ENCODE measurements at regions not wholly inside any gene's neighbourhood (a gene's known extent, or its start where the extent isn't known, plus 50 kb on each side); places are given as distances from the start of the nearest gene placed in this dataset.
A peak's percentile ranks its signal among the peaks of the same experiment; 100 is the strongest.

DNA sequence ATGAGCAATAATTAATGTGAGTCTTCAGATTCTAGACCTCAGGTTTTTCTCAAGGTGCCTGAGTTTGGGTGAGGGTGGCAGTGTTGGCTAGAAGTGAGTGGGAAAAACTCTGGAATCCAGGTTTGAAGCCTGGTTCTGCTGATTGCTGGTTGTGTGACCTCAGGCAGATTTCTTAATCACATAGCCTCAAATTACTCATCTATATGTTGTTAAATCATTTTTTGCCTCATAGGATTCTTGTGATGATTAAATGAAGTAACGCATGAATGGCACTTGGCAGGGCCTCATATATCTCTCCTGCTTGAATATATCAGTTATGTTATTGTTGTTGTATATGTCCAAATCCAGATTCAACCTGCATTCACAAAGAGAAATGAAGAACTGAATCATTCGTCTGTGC, 60.5 kb downstream of the NR2F2 start:
- no peak for DNase-seq

GRCh38 chr15:96392380-96393208, 62.1 kb downstream of the NR2F2 start:
- no peak for DNase-seq

GRCh38 chr15:96393209-96393513, 62.7 kb downstream of the NR2F2 start:
- no peak for DNase-seq

DNA sequence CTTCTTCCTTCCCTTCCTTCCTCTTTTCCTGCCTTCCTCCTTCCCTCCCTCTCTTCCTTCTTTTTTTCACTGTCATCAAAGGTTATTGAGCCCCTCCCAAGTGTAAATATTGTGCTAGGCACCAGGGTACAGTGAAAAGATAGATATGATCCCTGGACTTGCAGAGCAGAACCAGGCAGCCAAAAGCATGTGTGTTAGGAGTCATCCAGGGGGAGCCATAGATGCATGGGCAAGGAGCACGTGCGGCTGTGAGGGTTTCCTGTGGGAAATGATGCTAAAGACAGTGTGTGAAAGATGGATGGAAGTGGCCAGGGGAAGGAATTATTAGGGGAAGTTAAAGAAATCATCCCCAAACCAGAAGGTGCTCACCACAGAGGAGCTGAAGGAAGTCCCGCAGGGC, 65.2 kb downstream of the NR2F2 start:
- DNase-seq = no peak

- DNase-seq = no peak
Observed at GRCh38 chr15:96398776-96399175, 68.3 kb downstream of the NR2F2 start.

DNA sequence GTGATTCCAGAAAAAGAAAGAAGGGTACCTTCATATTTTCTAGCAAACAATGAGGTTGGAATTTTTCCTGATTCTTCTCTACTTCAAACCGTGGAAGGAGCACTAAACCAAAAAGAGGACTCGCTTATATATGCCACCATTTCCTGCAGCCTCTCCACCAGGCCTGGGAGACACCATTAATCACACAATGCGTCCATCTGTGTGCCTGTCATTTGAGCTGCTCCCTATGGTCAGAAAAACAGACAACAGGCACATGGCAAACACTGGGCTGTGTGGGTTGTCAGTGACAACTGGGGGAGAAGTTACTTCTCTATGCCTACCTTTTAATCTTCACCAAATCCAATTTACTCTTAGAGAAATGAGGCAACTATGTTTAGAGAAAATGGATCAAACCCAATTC, 71.9 kb downstream of the NR2F2 start:
- no peak for DNase-seq

- no peak for DNase-seq
Observed at GRCh38 chr15:96403071-96403470, 72.6 kb downstream of the NR2F2 start.

DNA sequence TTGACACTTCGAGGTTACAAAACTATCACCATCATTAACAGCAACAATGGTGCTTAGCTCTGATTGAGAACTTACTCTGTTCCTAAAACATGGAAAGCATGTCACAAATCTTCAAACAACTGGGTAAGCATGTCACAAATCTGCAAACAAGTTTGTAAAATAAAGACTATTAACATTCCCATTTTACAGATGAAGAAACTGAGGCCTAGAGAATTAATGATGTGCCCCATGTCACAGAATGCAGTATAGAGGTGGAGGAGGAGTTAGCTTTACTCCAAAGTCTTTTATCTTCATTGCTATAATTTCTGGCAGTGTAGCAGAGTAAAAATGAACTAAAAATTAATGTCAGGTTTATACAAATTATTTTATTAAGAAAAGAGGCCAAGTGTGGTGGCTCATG, 73.4 kb downstream of the NR2F2 start:
- DNase-seq = no peak

DNA sequence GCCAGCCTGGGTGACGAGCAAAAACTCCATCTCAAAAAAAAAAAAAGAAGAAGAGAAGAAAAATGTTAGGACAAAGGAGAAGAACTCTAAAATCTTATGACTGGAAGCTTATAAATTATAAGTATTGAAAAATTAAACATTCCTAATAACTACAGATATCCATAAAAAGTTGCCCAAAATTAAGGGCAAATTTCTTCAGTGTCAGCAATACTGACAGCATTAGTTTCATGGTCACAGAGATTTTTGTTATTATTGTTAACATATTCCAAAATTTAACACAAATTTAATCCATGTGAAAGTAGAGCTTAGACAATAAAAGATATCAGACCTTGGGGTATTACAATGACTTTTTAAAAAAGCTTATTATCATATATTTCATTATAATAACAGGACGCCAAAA, 74.1 kb downstream of the NR2F2 start:
- DNase-seq = no peak

GRCh38 chr15:96406291-96406690, 75.8 kb downstream of the NR2F2 start:
- DNase-seq = no peak

DNA sequence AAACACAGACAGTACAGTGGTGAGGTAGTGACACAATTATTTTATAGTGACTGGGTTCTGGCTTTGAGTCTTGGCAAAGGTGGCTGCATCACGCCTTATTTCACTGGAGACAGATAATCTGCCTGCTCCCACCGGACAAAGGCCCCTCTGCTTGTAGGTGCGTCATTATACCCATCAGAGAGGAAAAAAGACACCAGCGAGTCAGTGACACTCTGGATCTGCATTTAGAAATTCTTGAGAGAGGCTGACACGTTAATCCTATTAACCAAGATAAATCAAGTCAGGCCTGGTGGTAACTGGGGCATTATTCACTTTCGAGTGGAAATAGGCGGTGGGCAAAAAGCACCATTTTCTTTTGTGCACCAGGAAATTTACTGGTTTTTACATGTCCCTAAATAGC, 76.2 kb downstream of the NR2F2 start:
- DNase-seq = no peak

GRCh38 chr15:96407482-96407881, 77.0 kb downstream of the NR2F2 start:
- no peak for DNase-seq

DNA sequence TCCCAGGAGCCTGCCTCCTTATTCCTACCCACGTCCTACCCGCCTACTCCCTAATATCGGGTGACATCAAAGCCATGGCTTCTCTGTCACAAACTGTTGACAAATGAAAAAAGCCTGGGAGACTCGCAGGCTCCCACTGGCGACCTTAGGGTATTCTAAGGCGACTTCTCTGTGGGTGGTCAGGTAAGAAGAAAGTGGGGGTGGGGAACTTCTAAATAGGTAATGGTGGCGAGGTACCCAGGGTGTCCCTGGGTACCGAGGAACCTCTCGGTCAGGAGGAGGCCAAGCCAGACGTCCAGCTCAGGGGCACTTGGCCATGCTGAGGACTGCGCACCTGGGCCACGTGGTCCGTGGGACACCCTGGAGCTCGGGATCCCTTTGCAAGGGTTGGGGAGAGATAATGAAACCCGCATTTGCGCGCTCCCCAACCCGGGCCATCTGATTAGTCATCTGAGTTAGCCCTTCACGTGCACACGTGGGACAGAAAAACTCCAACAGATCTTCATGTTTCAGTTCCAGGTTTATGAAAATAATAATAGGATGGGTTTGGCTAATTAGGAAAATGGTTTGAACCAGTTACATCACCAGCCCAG, 78.2 kb downstream of the NR2F2 start:
- DNase-seq = no peak

GRCh38 chr15:96409215-96410138, 79.0 kb downstream of the NR2F2 start:
- DNase-seq = no peak

- DNase-seq = peak; percentile 0
Observed at GRCh38 chr15:96410175-96411055, 79.9 kb downstream of the NR2F2 start.

GRCh38 chr15:96411056-96412031, 80.8 kb downstream of the NR2F2 start:
- DNase-seq = no peak

DNA sequence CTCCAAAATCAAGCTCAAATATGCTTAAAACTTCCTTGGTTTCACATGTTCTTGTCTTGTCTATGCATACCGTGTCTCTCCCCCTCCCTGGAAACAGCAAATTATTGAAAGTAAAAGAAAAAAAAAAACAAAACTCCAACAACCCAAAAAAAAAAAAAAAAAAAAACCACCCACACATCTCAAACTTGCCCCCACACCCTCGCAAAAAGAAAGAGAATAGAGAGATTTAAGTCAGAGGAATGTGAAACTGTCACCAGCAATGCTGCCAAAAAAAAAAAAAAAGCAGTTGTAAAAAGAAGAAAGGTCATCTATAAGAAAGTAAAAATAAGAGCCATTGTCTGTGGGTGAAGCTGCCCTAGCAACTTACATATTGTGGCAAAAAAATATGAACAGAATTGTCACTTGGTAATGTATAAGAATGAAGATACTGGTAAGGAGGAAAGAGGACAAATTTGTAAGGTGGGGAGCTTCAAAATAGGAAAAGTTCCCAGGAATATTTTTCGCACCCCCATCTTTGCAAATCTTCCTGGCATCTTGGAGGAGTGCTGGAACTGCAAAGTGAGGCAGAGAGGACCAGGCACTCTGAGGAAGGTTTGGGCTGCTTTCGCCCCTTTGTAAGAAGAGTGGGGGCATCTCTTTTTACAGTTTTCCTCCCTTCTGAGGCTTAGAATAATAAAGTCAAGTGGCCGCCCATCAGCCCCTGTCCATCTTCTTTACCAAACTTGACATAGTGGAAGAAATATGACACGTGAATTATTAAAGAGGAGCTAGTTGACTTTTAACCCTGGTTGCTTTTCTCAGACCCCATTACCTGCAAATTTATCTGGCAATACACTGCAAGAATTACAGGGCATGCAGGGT, 81.8 kb downstream of the NR2F2 start:
- no peak for DNase-seq

DNA sequence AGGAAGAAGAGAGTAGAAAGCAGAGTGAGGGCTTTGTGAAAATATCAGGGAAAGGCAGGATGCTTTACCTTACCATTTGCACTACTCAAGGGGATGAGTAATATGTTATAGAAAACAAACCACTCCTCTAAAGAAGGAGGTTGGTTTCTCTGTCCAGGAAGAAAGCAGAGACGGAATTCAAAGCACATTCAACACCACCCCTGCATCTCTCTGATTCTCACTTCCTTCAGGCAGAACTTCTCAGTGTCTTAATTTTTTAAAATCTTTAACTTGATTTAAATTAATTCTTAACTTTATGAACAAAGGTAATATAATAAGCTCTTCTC, 82.4 kb downstream of the NR2F2 start:
- DNase-seq = no peak

- no peak for DNase-seq
Observed at GRCh38 chr15:96413657-96414056, 83.2 kb downstream of the NR2F2 start.

- no peak for DNase-seq
Observed at GRCh38 chr15:96414875-96415274, 84.4 kb downstream of the NR2F2 start.
